Activated naive CD4-positive, alpha-beta T cell treated with Interleukin-2 at 50 U/mL for 16 hours (primary cell): ENCODE measurements at regions not wholly inside any gene's neighbourhood (a gene's known extent, or its start where the extent isn't known, plus 50 kb on each side); places are given as distances from the start of the nearest gene placed in this dataset.

Source experiments
- DNase-seq: peaks from one replicate; pipeline ENCODE4 v3.0.0-alpha.2; 2020

DNA sequence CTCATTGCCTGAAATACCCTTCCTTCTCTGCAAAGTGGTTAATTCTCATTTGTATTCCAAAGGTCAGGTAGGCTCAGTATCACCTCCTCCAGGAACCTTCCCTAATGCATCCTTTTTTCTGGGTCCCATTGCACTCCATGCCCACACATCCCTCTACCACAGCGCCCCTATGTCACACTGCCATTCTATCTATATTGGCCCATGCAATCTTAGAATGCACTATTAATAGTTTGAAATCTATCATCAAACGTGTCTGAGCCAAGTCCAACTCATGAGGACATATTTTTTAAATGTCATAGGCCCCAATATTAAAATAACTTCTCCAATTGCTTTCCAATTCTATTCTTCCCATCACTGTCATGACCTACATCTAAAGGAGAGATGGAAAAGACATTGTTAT is 495.1 kb downstream of the SOX6 start:
- no peak for DNase-seq

GRCh38 chr11:15863411-15863810 is 492.9 kb downstream of the SOX6 start:
- no peak for DNase-seq

DNA sequence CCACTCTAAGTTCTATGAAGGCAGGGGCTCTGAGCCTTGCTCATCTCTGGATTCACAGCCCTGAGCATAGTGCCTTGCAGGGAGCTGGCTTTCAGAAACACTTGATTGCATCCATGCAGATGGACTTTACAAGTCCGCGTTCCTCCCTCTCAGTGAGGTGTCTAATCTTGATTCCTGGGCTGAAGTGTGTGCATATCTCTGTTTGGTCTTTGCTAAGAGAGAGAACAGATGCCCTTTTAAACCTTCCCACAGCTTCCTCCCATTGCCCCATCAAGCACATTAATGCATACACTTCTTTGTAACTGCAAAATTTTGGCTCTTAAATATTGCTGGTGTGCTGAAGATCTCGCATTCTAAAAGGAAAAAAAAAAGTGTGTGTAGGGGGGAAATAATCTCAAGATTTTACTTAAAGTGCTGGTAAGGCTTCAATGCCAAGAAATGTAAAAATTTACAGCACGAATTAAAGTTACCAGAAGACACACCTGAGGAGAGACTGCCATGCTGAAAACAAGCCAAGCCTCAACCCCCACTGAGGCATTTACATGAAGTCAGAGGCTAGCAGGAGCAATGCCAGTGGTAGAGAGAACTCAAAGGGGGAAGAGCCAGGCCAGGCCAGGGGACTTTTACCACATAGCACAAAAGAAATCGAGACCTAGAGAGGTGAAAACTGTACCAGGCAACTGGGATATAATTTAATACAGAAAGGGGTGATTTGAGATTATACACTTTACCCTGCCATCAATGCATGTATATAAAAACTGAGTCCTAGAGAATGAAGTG is 492.1 kb downstream of the SOX6 start:
- DNase-seq: no peak

DNA sequence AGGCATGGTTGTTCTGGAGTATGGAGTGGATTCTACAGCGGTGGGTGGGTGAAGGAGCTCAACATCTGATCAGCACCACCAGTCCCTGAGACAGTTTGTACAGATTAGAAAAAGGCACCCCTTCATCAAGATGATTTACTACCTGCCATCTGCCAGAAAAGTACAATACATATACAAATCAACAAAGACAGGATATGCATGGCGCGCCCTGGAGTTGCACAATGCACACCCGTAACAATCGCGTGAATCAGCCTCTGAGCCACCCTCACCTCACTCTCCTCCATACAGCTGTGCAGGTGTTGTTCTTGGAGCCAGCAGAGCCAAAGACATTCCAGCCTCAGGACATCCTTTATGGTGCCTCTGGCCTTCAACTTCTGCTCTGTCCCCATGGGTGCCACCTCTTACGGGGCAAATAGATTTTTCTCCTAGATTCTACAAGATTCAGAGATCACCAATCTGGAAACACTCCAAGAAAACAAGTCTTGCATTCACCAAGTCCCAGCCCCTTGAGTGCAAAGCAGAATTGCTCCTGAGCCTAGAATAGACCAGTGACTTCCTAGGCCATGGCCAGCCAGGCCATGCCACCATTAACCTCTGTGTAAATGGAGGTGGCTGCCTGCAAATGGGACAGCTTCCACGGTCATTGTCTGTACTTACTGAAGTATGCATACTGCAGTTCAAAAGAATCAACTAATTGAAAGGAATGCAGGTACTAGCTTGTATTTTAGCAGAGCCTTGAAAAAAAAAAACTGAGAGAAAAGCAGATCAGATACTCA is 490.9 kb downstream of the SOX6 start:
- no peak for DNase-seq

DNA sequence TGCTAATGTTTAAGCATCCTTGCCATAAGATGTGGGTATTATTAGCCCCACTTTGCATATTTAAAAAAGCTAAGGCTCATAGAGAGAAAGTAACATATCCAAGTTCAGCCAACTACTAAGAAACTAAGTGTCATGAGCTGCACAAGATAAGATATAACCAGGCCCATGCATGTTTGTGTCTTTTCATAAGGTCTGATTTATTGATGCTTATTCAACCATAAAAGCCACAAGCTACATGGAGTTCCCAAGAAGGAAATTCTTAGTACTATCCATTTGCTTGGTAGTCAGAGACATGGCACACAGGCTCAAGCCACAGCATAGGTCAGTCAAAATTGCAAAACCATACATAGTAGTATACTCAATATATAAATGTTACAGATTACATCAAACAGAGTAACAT is 488.5 kb downstream of the SOX6 start:
- DNase-seq: no peak

GRCh38 chr11:15870911-15871310 is 485.4 kb downstream of the SOX6 start:
- DNase-seq: no peak

DNA sequence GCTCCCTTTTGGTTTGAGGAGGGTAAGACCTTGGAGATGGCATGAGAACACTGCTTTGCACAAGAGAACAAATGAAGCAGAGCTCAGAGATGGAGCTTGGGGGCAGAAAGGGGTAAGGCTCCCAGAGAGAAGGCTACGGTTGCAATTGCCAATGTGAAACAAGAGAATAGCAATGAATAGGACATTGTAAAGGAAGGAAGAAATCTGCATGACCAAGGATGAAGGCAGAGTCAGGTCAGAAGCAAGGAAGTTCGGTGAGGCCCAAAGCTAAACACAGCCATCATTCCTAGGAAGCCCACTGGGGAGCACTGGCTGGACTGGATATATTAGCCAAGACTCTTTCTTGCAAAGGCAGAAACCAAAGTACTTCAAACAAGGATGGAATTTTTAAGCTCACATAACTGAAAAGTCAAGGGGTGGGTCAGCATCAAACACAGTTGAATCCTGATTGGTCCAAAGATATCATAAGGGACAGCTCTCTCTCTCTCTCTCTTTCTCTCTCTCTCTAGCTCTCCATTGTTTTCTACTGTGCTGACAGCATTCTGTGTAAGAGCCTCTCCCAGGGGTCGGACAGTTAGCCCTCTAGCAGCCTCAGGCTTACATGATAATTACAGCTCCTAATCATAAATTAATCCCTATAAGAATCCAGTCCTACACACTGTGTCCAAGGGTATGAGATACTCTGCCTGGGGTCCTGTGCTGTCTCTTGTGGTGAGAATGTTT is 484.3 kb downstream of the SOX6 start:
- DNase-seq: no peak

DNA sequence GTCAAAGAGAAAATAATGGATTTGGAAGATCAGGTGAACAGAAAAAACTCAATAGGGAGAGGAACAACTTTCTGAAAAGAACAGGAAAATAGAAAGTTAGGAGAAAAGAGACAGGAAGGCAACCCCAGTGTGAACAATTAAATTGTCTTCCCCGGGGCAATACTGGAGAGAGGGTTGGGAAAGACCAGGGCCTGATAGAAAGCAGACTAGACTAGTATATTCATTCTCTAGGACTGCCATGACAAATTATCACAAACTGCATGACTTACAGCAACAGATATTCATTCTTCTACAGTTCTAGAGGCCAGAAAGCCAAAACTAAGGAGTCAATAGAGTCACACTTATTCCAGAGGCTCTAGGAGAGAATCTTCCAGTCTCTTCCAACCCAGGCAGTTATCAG is 482.8 kb downstream of the SOX6 start:
- no peak for DNase-seq

- no peak for DNase-seq
Measured at GRCh38 chr11:15874704-15875103, 481.6 kb downstream of the SOX6 start.

- DNase-seq: no peak
Measured at GRCh38 chr11:15875393-15875792, 481.0 kb downstream of the SOX6 start.

DNA sequence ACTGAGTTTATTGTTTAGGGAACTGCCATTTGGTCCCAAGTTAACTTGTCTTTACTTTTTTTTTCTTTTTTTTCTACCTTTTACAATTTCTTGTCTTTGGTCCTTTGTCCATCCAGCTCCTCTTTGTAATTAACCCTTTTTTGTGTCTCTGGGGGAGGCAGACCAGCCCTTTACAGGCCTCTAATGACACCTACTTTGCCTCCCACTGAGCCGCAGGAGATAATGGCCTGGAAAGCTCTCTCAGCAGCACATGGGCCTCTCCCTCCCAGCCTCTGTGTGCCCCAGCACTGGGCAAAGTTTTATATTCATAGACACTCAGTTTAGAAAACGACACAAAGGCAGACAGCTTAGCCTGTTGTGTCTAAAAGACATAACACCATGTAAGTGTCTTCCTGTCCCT is 480.4 kb downstream of the SOX6 start:
- no peak for DNase-seq

DNA sequence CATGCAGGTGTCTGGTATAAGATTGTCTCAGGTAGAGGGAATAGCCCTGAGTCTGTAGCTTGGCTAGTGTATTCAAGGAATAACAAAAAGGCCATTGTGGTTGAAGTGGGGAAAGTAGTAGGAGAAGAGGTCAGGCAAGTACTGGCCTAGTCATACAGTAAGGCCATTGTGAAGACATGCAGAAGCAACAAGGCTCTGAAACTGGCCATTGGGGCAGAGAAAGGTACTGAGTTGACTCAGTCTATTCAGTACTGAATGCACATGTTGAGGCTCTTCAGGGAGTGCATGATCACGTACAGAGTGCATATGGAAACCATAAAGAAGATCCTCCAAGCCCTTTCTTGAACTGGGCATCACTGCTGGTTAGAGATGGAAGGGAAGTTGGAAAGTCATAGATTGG is 477.6 kb downstream of the SOX6 start:
- DNase-seq: no peak

DNA sequence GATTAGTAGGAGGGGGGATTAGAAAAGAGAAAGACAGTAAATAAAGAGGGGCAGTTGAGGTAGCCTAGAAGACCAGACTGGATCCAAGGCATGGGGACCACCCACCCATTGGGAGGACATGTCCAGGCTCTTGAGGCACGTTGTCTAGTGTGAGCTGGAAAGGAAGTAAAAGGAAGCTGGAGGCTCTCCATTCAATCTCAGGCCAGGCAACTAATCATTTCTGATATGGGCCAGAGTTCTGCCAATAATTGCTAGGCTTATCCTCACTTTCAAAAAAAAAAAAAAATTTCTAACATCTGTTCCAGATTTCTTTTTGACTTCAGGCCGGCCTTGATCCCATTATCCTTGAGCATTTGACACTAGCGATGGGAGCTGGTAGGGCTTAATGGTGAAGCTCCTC is 476.1 kb downstream of the SOX6 start:
- DNase-seq: no peak

DNA sequence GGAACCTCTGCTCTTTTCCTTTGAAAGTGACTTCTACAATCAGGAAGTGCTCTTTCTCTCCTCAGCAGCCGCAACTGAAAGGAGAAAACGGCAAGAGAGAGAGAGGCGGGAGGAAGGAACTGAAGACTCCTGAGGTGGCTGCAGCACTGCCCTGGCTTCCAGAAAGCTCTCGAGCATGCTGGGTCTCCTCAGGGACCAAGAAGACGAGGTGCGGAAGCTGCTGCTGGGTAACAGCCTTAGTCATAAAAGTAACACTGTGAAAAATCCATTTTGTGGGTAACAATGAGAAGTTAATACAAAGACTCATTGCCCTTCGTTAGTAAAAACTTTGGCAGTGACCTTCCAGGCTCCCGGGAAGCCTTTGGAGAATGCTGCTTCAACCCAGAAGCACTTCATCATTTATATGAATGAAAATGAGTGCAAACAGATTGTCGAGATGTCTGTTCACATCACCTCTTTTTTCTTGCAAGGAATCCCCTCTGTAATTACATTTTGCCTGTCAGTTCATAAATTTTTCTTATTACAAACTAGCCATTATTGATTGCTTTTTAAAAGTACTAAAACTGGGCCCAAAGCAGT is 473.4 kb downstream of the SOX6 start:
- no peak for DNase-seq

- DNase-seq: no peak
Measured at GRCh38 chr11:15883455-15883920, 472.9 kb downstream of the SOX6 start.

DNA sequence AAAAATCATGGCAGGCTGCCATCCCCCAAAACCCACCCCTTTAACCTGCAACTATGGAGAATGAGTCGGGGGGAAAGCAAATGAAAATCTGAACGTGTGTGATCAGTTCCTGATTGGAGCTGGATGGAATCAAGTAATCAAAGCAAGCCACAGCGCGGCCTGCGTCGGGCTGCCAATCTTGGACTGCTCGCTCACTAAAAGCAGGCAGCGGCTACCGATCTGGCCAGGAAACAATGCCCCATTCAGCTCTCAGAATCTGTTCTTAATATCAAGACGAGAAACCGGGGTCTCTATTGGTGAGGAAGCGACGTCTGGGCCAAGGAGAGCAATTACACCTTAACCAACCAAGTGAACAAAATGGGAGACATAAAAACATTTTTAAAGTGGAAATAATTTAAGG is 472.2 kb downstream of the SOX6 start:
- no peak for DNase-seq

DNA sequence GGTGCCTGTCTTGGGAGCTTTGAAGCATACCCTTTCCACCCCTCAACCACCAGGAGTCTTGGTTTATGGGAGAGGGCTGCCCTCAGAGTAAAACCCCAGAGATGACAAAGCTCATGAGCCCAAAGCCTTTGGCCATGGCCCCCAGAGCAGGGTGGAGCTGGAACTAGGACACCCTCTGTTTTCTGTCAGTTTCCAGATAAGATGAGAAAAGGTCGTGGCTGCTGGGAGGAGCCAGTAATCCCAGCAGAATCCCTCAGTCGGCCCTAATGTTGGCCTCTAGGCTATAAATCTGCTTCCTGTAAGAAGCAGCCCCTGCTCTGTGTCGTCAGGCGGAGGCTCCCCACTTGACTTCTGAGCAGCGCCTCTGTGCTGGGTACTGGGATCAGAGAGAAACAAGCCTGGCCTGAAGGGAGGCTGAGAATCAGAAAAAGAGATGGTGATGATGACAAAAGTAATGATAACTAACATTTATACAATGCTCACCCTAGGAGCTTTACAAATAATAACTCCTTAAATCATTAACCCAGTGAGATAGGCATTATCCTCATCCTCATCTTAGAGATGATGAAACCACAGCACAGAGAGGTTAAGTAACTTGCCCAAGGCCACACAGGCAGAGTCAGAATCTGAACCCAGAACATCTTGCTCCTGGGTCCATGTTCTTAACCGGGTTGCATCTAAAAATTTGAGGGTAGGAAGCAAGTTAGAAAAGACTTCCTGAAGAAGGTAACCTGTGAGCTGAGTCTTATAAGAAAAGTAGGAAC is 471.4 kb downstream of the SOX6 start:
- DNase-seq: no peak

- DNase-seq: no peak
Measured at GRCh38 chr11:15885854-15886253, 470.5 kb downstream of the SOX6 start.

DNA sequence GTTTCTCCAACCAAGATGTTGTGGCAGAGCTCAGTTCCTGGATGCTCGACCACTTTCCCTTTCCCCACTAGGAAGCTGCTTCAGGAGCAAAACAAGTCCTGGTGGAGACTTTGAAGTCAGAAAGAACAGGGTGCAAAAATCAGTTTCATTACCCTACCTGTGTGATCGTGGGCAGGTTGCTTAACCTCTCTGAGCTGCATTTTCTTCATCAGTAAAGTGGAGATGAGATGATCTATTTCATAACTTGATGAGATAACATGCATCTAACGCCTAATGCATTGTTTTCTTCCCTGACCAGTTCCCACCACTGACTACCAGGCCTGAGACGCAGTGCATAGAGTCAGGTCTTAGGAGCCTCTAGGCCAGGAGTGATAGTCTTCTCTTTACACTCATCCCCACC is 470.0 kb downstream of the SOX6 start:
- no peak for DNase-seq

- DNase-seq: no peak
Measured at GRCh38 chr11:15886866-15887265, 469.5 kb downstream of the SOX6 start.

- DNase-seq: no peak
Measured at GRCh38 chr11:15888556-15889345, 467.6 kb downstream of the SOX6 start.
